ENCODE measurements at regions not wholly inside any gene's neighbourhood (a gene's known extent, or its start where the extent isn't known, plus 50 kb on each side); places are given as distances from the start of the nearest gene placed in this dataset.

DNA sequence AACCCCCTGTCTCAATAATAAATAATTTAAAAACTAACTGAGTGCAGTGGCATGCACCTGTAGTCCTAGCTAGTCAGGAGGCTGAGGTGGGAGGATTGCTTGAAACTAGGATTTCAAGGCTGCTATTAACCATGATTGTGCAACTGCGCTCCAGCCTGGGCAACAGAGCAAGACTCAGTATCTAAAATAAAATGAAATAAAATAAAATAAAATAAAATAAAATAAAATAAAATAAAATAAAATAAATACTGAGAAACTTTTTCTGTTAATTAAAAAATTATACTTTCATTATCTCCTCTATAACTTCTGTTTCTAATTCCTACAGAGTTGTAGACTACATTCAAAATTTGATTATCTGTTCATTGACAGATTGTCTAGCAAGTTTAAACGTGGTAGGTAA, 999.4 kb downstream of the ANKRD7 start:
- TF ChIP-seq EZH2 (IDR thresholded peaks at IDR 0.05) (no peak), POLR2AphosphoS5 (IDR thresholded peaks at IDR 0.05; ENCODE audit: borderline replicate concordance, low read depth, low read length) (no peak)
